ENCODE measurements at regions not wholly inside any gene's neighbourhood (a gene's known extent, or its start where the extent isn't known, plus 50 kb on each side); places are given as distances from the start of the nearest gene placed in this dataset.

DNA sequence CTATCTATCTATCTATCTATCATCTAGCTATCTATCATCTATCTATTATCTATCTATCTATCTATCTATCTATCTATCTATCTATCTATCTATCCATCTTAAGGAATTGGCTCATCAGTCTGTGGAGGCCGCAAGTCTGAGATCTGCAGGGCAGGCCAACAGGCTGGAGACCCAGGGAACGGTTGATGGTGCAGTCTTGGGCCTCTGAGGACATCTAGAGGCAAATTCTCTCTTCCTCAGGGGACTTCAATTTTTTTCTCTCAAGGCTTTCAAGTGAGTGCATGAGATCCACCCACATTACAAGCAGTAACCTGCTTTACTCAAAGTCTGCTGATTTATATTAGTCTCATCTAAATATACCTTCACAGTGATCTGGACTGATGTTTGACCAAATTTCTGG is 197.0 kb downstream of the GLRX3 start:
- TF ChIP-seq POLR2AphosphoS5 (IDR thresholded peaks at IDR 0.05; ENCODE audit: low read depth, low read length) (no peak), POLR2A (IDR thresholded peaks at IDR 0.05; ENCODE audit: low read depth, low read length) (no peak), POU2F2 (IDR thresholded peaks at IDR 0.05; ENCODE audit: low read depth, low read length) (no peak), TAF1 (IDR thresholded peaks at IDR 0.05; ENCODE audit: low read depth, low read length) (no peak)
